ENCODE measurements at regions not wholly inside any gene's neighbourhood (a gene's known extent, or its start where the extent isn't known, plus 50 kb on each side); places are given as distances from the start of the nearest gene placed in this dataset.

DNA sequence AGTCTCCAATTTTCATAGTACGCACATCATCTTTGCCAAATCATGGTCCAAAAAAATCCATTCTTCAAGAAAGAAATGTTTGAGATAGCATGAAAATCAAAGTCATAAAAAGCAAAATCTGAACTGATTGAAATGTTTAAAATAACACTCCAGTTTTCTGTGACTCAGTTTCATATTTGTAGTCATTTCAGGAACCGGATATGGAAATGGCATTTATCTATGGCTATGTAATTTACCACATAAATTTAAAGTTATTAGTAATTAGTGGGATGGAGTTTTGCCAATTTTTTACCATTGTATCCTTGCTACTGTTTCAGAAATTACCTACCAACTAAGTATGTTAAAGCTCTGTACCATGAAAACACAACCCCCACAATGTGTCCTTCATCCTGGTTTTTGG lies 456.6 kb upstream of the ACVR2A start:
- no peaks in the 10 kb centered on the region for H3K36me3 ChIP-seq (ENCODE audit: control insufficient read depth in 5 of 5, insufficient read depth in 5 of 5, low read length in 5 of 5)

DNA sequence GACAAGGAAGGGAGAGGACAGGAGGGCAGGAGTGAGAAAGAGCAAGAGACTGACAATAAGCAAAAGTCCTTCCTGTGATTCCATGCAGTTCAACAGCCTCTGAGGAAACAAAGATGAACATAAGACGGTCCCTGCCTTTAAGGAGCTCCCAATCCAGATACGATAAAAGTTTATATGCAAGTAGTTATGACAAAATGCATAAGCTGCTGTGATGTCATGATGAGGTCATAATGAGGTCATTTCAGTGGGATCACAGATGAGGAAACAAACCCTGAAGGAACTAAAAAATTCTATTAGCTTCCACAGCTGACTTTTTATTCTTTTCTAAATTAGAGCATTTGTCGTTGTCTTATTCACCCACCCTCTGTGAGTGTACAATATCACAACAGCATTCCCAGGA lies 458.5 kb upstream of the ACVR2A start:
- no peaks in the 10 kb centered on the region for H3K36me3 ChIP-seq (ENCODE audit: control insufficient read depth in 5 of 5, insufficient read depth in 5 of 5, low read length in 5 of 5)
- H3K27ac ChIP-seq (ENCODE audit: low read depth, low read length): no peak overlapping the region
- no peaks in the 10 kb centered on the region for H3K27me3 ChIP-seq (ENCODE audit: control insufficient read depth in 5 of 5, insufficient read depth in 4 of 5, low read length in 5 of 5)
- no peaks in the 10 kb centered on the region for H3K9me3 ChIP-seq (ENCODE audit: control insufficient read depth in 5 of 5, low read length in 5 of 5)
- no peak overlapping the region for H3K4me3 ChIP-seq (ENCODE audit: low read depth in 1 of 5, low read length in 5 of 5)
- H3K9ac ChIP-seq (ENCODE audit: low read length in 5 of 5): no peak overlapping the region
- H3K4me1 ChIP-seq (ENCODE audit: control insufficient read depth in 5 of 5, insufficient read depth in 5 of 5, low read length in 5 of 5): peaks cover 0 to 4% (median 0%) of the 10 kb centered on the region in 5 donors

More for the DNA sequence above, 456.6 kb upstream of the ACVR2A start:
- Histone ChIP-seq H3K4me1 (ENCODE audit: control insufficient read depth in 5 of 5, insufficient read depth in 5 of 5, low read length in 5 of 5) (peaks cover 0 to 4% (median 0%) of the 10 kb centered on the region in 5 donors), H3K27ac (ENCODE audit: low read depth, low read length) (no peak overlapping the region), H3K9ac (ENCODE audit: low read length in 5 of 5) (no peak overlapping the region), H3K27me3 (ENCODE audit: control insufficient read depth in 5 of 5, insufficient read depth in 4 of 5, low read length in 5 of 5) (no peaks in the 10 kb centered on the region), H3K9me3 (ENCODE audit: control insufficient read depth in 5 of 5, low read length in 5 of 5) (no peaks in the 10 kb centered on the region), H3K4me3 (ENCODE audit: low read depth in 1 of 5, low read length in 5 of 5) (no peak overlapping the region)

DNA sequence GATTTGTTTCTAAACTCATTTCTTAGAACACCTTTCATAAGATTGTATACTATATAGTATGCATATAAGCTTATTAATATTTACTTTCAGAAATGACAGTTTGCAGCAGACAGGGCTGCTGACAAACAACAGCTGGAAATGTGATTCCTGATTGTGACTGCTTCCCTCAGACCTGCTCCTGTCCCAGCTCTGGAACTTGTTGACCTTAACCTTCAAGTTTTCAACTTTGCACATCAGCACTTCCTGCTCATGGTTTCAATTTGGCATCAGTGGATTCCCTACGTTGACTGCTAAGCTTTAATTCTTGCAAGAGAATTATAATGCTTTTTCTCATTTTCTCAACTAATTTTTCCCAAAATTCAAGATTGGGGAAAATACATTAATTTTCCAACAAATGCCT lies 459.2 kb upstream of the ACVR2A start:
- Histone ChIP-seq H3K4me3 (ENCODE audit: low read depth in 1 of 5, low read length in 5 of 5) (no peak overlapping the region), H3K9me3 (ENCODE audit: control insufficient read depth in 5 of 5, low read length in 5 of 5) (no peaks in the 10 kb centered on the region), H3K36me3 (ENCODE audit: control insufficient read depth in 5 of 5, insufficient read depth in 5 of 5, low read length in 5 of 5) (no peaks in the 10 kb centered on the region)

DNA sequence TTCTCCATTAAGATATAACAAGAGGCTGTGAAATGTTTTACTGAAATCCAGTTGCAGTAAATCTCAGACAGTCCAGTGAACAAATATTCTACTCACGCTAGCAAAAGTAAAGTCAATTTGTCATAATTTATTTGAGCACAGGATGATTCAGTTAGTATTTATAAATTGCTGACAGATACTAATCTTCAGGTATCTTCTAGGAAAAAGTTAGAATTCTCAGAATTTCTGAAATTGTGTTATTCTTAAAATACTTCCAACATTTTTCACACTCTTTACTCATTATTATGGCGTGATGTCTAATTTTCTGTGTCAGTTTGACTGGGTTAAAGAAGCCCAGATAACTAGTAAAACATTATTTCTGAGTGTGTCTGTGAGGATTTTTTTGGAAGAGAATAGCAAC lies 460.2 kb upstream of the ACVR2A start:
- Histone ChIP-seq H3K27me3 (ENCODE audit: control insufficient read depth in 5 of 5, insufficient read depth in 4 of 5, low read length in 5 of 5) (no peaks in the 10 kb centered on the region), H3K27ac (ENCODE audit: low read depth, low read length) (no peak overlapping the region), H3K4me1 (ENCODE audit: control insufficient read depth in 5 of 5, insufficient read depth in 5 of 5, low read length in 5 of 5) (peaks cover 0 to 4% (median 0%) of the 10 kb centered on the region in 5 donors), H3K9ac (ENCODE audit: low read length in 5 of 5) (no peak overlapping the region), H3K4me3 (ENCODE audit: low read depth in 1 of 5, low read length in 5 of 5) (no peak overlapping the region), H3K9me3 (ENCODE audit: control insufficient read depth in 5 of 5, low read length in 5 of 5) (no peaks in the 10 kb centered on the region), H3K36me3 (ENCODE audit: control insufficient read depth in 5 of 5, insufficient read depth in 5 of 5, low read length in 5 of 5) (no peaks in the 10 kb centered on the region)

More for the DNA sequence above, 459.2 kb upstream of the ACVR2A start:
- Histone ChIP-seq H3K4me1 (ENCODE audit: control insufficient read depth in 5 of 5, insufficient read depth in 5 of 5, low read length in 5 of 5) (peaks cover 0 to 4% (median 0%) of the 10 kb centered on the region in 5 donors), H3K27me3 (ENCODE audit: control insufficient read depth in 5 of 5, insufficient read depth in 4 of 5, low read length in 5 of 5) (no peaks in the 10 kb centered on the region), H3K9ac (ENCODE audit: low read length in 5 of 5) (no peak overlapping the region), H3K27ac (ENCODE audit: low read depth, low read length) (no peak overlapping the region)

DNA sequence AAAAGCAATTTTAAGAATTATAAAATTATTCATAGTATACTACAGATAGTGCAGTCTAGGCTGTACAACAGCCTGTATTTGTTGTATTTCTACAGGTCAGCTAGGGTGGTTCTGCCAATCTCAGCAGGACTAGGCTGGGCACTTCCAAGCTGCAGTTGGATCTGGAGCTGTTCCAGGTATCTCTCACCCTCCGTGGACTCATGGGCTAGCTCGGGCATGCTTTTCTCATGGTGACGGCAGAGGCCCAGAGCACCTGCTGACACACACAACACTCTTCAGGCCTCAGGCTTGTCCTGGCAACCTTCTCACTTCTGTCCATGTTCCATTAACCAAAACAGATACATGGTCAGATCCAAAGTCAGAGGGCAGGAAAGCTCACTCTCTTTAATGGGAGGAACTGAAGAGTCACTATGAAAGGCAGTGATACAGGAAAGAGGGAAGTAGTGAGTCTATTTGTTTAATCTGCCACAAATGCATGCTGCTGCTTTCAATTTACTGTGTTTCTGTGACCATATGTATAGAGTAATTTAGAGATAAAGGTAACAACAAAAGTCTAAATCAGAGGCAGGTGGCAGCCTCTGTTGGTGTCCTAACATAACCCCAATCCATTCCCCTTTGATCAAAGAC lies 462.4 kb upstream of the ACVR2A start:
- H3K4me3 ChIP-seq (ENCODE audit: low read depth in 1 of 5, low read length in 5 of 5): no peak overlapping the region
- H3K27ac ChIP-seq (ENCODE audit: low read depth, low read length): no peak overlapping the region
- no peaks in the 10 kb centered on the region for H3K27me3 ChIP-seq (ENCODE audit: control insufficient read depth in 5 of 5, insufficient read depth in 4 of 5, low read length in 5 of 5)
- H3K4me1 ChIP-seq (ENCODE audit: control insufficient read depth in 5 of 5, insufficient read depth in 5 of 5, low read length in 5 of 5): peaks cover 0 to 4% (median 0%) of the 10 kb centered on the region in 5 donors
- H3K36me3 ChIP-seq (ENCODE audit: control insufficient read depth in 5 of 5, insufficient read depth in 5 of 5, low read length in 5 of 5): no peaks in the 10 kb centered on the region
- H3K9me3 ChIP-seq (ENCODE audit: control insufficient read depth in 5 of 5, low read length in 5 of 5): no peaks in the 10 kb centered on the region
- no peak overlapping the region for H3K9ac ChIP-seq (ENCODE audit: low read length in 5 of 5)

DNA sequence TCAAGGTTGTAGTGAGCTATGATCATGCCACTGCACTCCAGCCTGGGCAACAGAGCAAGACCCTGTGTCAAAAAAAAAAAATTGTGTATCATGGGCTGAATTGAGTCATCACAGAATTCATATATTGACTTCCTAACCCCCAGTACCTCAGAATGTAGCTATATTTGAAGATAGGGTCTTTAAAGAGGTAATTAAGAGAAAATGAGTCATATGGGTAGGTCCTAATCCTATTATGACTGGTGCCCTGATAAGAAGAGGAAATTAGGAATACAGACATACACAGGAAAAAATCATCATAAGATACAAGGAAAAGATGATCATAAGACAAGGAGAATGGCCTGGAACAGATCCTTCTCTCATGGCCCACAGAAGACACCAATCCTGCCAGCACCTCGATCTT lies 466.4 kb upstream of the ACVR2A start:
- Histone ChIP-seq H3K27ac (ENCODE audit: low read depth, low read length) (no peak overlapping the region), H3K4me1 (ENCODE audit: control insufficient read depth in 5 of 5, insufficient read depth in 5 of 5, low read length in 5 of 5) (peaks cover 0 to 14% (median 0%) of the 10 kb centered on the region in 5 donors), H3K9me3 (ENCODE audit: control insufficient read depth in 5 of 5, low read length in 5 of 5) (no peaks in the 10 kb centered on the region), H3K27me3 (ENCODE audit: control insufficient read depth in 5 of 5, insufficient read depth in 4 of 5, low read length in 5 of 5) (no peaks in the 10 kb centered on the region), H3K9ac (ENCODE audit: low read length in 5 of 5) (no peak overlapping the region), H3K36me3 (ENCODE audit: control insufficient read depth in 5 of 5, insufficient read depth in 5 of 5, low read length in 5 of 5) (no peaks in the 10 kb centered on the region), H3K4me3 (ENCODE audit: low read depth in 1 of 5, low read length in 5 of 5) (no peak overlapping the region)

DNA sequence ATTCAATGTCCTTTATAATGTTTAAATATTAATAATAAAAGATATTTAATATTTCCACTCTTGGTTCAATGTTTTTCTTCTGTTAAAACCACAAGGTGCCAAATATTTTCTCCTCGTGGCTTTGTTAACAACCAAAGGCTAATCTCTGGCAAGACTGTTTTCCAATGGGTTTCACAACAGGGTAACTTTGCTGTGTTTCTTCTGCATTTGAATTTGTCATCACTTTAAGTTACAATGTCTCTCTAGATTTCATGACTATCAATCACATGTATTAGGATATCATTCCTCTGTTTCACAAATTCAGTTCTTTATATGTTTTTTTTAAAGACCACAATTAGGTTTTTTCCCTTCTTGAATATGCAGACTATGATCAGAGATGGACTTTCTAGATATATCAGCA lies 469.8 kb upstream of the ACVR2A start:
- H3K27me3 ChIP-seq (ENCODE audit: control insufficient read depth in 5 of 5, insufficient read depth in 4 of 5, low read length in 5 of 5): no peaks in the 10 kb centered on the region
- H3K27ac ChIP-seq (ENCODE audit: low read depth, low read length): no peak overlapping the region
- no peaks in the 10 kb centered on the region for H3K36me3 ChIP-seq (ENCODE audit: control insufficient read depth in 5 of 5, insufficient read depth in 5 of 5, low read length in 5 of 5)
- peaks cover 0 to 17% (median 0%) of the 10 kb centered on the region in 5 donors for H3K4me1 ChIP-seq (ENCODE audit: control insufficient read depth in 5 of 5, insufficient read depth in 5 of 5, low read length in 5 of 5)
- H3K9ac ChIP-seq (ENCODE audit: low read length in 5 of 5): no peak overlapping the region
- no peaks in the 10 kb centered on the region for H3K9me3 ChIP-seq (ENCODE audit: control insufficient read depth in 5 of 5, low read length in 5 of 5)
- no peak overlapping the region for H3K4me3 ChIP-seq (ENCODE audit: low read depth in 1 of 5, low read length in 5 of 5)

DNA sequence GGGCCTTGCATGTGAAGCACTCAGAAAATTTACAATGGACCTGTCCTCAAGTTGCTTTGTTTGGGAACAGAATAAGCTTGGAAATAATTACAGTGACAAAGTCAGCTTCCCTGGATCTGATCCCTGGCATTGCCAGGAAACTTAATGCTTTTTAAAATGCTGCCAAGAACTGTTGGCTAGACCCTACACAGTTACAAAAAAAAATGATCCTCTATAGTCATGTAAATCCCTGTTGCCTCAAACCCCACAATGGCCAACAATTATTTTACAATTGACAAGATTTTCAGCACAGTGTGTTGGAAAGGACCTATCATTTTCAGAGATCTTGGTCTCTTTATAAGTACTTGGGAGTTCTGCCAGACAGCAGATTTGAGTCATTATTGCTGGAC lies 470.4 kb upstream of the ACVR2A start:
- Histone ChIP-seq H3K9me3 (ENCODE audit: control insufficient read depth in 5 of 5, low read length in 5 of 5) (no peaks in the 10 kb centered on the region), H3K4me1 (ENCODE audit: control insufficient read depth in 5 of 5, insufficient read depth in 5 of 5, low read length in 5 of 5) (peaks cover 0 to 17% (median 0%) of the 10 kb centered on the region in 5 donors), H3K9ac (ENCODE audit: low read length in 5 of 5) (no peak overlapping the region), H3K4me3 (ENCODE audit: low read depth in 1 of 5, low read length in 5 of 5) (no peak overlapping the region), H3K27me3 (ENCODE audit: control insufficient read depth in 5 of 5, insufficient read depth in 4 of 5, low read length in 5 of 5) (no peaks in the 10 kb centered on the region), H3K36me3 (ENCODE audit: control insufficient read depth in 5 of 5, insufficient read depth in 5 of 5, low read length in 5 of 5) (no peaks in the 10 kb centered on the region), H3K27ac (ENCODE audit: low read depth, low read length) (no peak overlapping the region)

DNA sequence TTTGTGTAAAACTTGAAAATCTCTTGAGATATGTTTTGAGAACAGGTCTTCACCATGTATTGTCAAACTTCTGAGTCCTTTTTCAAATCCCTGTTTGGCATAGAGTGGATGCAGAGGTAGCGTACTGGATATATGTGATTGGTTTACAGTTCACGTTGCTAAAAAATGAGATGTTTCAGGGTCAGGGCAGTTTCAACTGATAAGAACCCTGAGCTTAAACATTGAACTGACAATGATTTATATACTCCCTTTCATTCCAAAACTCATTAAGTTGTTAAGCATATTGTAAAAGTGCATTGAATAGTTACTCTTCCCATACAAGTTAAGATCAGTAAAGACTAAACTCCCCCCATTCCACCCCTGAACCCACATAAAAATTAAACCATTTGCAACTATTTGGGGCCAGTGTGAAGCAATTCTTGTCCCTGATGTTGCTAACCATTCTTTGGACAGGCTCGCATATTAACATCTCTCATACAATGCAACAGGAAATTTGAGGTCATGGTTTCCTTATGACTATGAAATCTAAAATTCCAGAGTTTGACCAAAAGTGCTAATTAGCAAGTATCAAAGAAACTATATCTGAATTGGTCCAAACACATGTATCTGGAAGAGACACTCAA lies 470.9 kb upstream of the ACVR2A start:
- Histone ChIP-seq H3K9me3 (ENCODE audit: control insufficient read depth in 5 of 5, low read length in 5 of 5) (no peaks in the 10 kb centered on the region), H3K4me3 (ENCODE audit: low read depth in 1 of 5, low read length in 5 of 5) (no peak overlapping the region), H3K27me3 (ENCODE audit: control insufficient read depth in 5 of 5, insufficient read depth in 4 of 5, low read length in 5 of 5) (no peaks in the 10 kb centered on the region), H3K27ac (ENCODE audit: low read depth, low read length) (no peak overlapping the region), H3K36me3 (ENCODE audit: control insufficient read depth in 5 of 5, insufficient read depth in 5 of 5, low read length in 5 of 5) (no peaks in the 10 kb centered on the region), H3K4me1 (ENCODE audit: control insufficient read depth in 5 of 5, insufficient read depth in 5 of 5, low read length in 5 of 5) (peaks cover 0 to 17% (median 0%) of the 10 kb centered on the region in 5 donors), H3K9ac (ENCODE audit: low read length in 5 of 5) (no peak overlapping the region)

DNA sequence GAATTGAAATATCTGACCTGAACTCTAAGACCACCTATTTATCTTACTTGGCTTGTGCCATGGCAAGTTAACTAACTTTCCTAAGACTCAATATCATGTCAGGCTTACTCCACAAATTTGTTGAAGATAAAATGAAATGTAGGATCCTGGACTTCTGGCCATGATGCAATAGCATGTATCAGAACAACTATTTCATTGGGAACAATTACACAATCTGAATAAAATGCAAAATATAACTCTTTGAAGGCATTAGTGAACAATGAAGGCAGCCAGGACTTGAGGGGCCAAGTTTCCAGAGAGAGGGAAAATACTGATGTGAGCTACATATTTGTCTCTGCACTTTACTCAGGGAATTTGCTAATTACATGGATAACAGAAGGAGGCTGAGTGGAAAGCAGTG lies 476.5 kb upstream of the ACVR2A start:
- H3K9me3 ChIP-seq (ENCODE audit: control insufficient read depth in 5 of 5, low read length in 5 of 5): no peaks in the 10 kb centered on the region
- no peaks in the 10 kb centered on the region for H3K36me3 ChIP-seq (ENCODE audit: control insufficient read depth in 5 of 5, insufficient read depth in 5 of 5, low read length in 5 of 5)
- no peak overlapping the region for H3K9ac ChIP-seq (ENCODE audit: low read length in 5 of 5)
- H3K27me3 ChIP-seq (ENCODE audit: control insufficient read depth in 5 of 5, insufficient read depth in 4 of 5, low read length in 5 of 5): no peaks in the 10 kb centered on the region
- H3K4me1 ChIP-seq (ENCODE audit: control insufficient read depth in 5 of 5, insufficient read depth in 5 of 5, low read length in 5 of 5): peaks cover 0 to 11% (median 4%) of the 10 kb centered on the region in 5 donors
- no peak overlapping the region for H3K4me3 ChIP-seq (ENCODE audit: low read depth in 1 of 5, low read length in 5 of 5)
- no peak overlapping the region for H3K27ac ChIP-seq (ENCODE audit: low read depth, low read length)
